HG03342 (cell line): ENCODE measurements at regions not wholly inside any gene's neighbourhood (a gene's known extent, or its start where the extent isn't known, plus 50 kb on each side); places are given as distances from the start of the nearest gene placed in this dataset.
"Not testable (repeated sequence)": the region's sequence is repeated elsewhere in the genome, so short reads cannot be mapped to it uniquely, and the experiment has no call there.

Experiments
- ATAC-seq: cut with Tn5 transposase; IDR thresholded peaks from one replicate; pipeline ENCODE4 v1.9.1; 2021; ENCODE audit warnings: mild to moderate bottlenecking, moderate library complexity; ENCODE audit not compliant: unreplicated experiment

GRCh38 chr4:157689476-157689875 is 468.9 kb downstream of the GRIA2 start:
- ATAC-seq: no peak

- no peak for ATAC-seq
Measured at GRCh38 chr4:157687971-157688370, 467.4 kb downstream of the GRIA2 start.

DNA sequence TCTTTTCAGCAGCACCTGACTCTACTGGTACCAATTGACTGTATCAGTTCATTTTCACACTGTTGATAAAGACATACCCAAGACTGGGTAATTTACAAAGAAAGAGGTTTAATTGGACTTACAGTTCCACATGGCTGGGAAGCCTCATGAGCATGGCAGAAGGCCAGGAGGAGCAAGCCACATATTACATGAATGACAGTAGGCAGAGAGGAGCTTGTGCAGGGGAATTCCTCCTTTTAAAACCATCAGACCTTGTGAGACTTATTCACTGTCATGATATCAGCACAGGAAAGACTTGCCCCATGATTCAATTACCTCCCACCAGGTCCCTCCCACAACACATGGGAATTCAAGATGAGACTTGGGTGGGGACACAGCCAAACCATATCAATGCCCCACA is 458.8 kb downstream of the GRIA2 start:
- ATAC-seq: not testable (repeated sequence)

DNA sequence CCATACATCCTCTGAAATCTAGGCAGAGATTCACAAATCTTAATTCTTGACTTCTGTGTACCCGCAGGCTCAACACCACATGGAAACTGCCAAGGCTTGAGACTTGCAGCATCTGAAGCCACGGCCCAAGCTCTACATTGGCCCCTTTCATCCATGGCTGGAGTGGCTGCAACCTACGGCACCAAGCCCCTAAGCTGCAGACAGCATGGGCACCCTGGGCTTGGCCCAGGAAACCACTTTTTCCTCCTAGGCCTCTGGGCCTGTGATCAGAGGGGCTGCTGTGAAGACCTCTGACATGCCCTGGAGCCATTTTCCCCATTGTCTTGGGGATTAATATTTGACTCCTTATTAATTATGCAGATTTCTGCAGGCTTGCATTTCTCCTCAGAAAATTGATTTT is 457.9 kb downstream of the GRIA2 start:
- ATAC-seq: no peak

DNA sequence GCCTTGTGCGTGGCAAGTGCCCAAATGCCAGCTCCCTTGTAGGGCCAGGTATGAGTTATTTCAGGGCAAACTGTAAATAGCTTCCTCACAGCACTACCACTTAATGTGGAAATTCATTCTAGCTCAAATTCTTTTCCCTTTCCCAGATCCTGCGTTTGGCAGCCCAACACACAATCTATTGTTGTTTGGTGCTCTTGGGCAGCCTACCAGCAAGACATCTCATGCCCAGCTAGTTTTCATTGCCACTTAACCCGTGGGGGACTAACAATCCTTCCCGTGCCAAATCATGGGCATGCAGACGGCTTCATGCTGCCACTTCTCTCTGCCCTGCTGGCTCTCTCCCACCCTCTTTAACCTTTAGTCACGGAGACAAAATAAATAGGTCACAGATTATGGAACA is 454.2 kb downstream of the GRIA2 start:
- no peak for ATAC-seq

- ATAC-seq: no peak
Measured at GRCh38 chr4:157667836-157668235, 447.3 kb downstream of the GRIA2 start.

DNA sequence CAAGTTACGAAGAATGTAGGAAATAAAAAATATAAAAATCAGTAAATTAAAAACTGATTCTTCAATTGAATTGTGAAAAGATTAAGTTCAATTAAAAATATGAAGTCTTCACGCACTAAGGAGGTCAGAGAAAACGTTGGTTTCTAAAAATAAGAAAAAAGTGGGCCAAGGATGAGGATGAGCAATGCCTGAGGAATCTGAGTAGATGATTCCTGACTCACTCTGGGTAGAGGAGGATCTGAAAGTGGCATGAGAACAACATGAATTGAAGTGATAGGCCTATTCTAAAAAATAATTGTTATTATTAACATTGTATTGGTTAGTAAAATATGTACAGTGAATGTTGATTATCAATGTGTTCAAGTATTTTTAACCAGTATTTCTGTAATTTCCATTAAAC is 444.2 kb downstream of the GRIA2 start:
- ATAC-seq: no peak

DNA sequence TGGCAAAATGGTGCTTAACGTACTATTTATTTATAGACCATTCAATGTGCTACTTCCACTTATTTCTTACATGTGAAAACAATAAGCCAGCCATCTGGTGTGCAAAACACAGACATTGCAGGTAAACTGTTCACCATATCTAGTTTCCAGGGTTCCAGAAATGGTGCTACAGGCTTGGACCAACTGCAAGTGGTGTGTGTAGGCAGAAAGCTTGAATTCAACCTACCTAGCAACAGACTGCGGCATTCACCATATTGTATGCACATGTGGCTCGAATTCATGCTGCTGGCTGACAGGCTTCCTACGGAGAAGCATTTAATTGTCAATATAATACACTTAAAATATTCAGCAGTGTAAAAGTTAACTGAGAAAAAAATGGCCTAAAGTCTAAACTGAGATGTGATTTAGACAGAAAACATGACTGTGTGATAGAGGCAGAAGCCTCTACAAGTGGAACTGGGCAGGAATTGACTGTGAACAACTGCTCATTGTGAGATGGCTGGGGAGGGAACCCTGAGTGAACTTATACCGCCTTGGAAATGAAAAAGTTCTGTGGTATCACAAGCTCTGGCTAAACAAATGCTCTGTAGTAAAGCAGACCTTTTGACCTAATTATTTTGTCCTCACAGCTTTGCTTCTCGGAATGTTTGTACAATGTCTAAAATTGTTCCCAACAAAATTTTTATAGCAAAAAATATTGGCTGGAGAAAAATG is 434.7 kb downstream of the GRIA2 start:
- no peak for ATAC-seq

GRCh38 chr4:157643257-157643656 is 422.7 kb downstream of the GRIA2 start:
- no peak for ATAC-seq

DNA sequence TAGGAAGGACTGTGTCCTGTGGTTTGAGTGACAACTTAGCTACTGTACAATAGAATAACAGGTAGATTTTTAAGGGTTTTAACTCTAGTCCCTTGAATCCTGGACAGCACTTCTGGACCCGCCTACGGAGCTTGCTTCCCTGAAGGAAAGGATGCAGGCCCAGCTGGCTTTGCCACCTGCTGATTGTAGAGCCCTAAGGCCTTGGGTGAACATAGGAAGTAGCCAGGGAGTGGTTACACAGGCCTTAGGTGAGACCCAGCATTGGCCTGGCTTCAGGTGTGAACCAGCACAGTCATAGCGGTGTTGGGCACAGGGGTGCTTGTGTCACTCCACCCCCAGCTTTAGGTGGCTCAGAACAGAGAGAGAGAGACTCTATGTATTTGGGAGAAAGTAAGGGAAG is 413.5 kb downstream of the GRIA2 start:
- ATAC-seq: no peak

DNA sequence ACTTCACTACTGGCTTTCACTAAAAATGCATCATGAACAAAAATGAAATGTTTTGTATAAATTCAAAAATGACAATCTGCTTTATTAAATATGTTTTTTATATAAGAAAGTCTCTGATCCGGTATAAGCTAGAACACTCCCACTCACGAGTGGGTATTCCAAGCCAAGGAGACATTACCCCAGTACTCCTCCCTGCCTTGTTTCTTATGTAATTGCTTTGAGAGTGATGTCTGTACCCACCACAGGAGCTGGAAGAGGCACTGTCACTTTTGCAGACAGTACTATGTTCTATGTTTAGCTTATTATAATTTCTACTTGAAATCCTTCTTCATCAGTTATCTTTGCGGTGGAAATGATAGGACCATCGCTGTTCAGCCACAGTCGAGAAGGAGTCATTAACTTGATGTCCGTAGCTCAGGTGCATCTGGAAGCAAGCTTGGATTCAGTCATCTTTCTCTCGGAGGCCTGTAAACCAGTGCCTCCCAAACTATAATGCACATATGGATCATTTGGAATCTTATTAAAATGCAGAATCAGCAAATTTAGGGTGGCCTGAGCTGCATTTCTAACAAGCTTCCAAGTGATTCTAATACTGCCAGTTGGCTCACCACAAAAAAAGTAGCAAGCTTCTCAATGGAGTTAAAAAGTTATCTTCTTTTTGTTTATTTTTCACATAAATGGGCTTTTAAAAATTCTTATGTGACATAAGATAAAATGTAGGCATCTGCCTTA is 396.4 kb downstream of the GRIA2 start:
- ATAC-seq: no peak

GRCh38 chr4:157607996-157608395 is 387.5 kb downstream of the GRIA2 start:
- ATAC-seq: no peak

- ATAC-seq: no peak
Measured at GRCh38 chr4:157600583-157600982, 380.1 kb downstream of the GRIA2 start.

- ATAC-seq: no peak
Measured at GRCh38 chr4:157591245-157591644, 370.7 kb downstream of the GRIA2 start.

DNA sequence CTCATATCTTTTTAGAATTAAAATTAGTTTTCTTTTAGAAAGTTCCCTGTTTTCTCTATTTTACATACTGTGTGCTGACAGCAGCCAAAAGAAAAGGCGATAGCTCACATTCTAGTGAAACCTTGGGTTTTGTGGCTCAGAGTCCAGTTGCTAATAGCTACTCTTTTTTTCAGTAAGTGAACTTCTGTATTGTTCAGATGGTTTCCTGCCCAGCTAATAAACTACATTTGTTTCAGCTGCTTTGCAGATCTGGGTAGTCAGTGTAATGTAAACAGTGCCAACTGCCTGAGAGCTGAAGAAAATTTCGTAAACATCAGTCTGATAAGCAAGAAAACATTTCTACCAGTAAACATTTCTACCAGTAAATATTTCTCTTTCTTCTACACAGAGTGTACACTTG is 370.2 kb downstream of the GRIA2 start:
- ATAC-seq: no peak

- ATAC-seq: no peak
Measured at GRCh38 chr4:157587681-157588423, 367.3 kb downstream of the GRIA2 start.

DNA sequence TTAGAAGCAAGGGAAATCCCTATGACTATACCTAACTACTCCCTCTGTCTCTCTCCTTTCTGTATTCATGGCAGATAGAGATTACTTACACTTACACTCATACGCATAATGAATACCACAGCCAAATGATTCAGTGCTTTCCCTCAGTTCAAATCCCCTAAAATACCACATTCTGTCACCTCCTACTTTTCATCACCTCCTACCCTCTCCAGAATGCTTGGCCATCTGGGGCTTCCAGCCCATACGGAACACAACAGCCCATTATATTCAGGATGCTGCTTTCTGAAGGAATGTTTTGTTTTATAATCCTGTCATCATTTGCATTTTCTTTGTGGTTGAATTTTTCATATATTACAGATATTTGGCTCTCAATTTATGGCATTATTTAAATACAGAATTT is 361.6 kb downstream of the GRIA2 start:
- no peak for ATAC-seq

GRCh38 chr4:157576671-157577217 is 356.2 kb downstream of the GRIA2 start:
- ATAC-seq: no peak

- no peak for ATAC-seq
Measured at GRCh38 chr4:157575339-157575738, 354.8 kb downstream of the GRIA2 start.

- ATAC-seq: no peak
Measured at GRCh38 chr4:157574606-157575005, 354.1 kb downstream of the GRIA2 start.

DNA sequence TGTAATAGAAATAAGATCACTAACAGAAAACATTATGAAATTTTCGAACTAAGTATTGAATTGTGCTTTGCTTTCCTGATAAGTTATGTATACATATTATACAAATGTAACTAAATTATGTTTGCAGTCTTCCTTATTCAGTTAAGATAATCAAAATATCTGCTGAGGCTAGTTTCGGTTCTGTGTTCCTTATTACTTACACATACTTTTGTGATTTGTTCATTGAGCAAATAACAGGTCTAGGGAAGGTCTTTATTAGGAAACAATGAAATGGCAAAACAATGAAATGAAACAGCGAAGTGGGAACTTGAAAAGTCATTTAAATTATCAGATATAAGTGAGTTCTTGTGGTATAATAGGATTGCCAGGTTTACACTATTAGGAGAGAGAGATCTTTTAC is 352.4 kb downstream of the GRIA2 start:
- no peak for ATAC-seq

- ATAC-seq: no peak
Measured at GRCh38 chr4:157572284-157572683, 351.8 kb downstream of the GRIA2 start.
